Mesendoderm (in vitro differentiated cells): ENCODE measurements at regions not wholly inside any gene's neighbourhood (a gene's known extent, or its start where the extent isn't known, plus 50 kb on each side); places are given as distances from the start of the nearest gene placed in this dataset.
A peak's percentile ranks its signal among the peaks of the same experiment; 100 is the strongest.

ENCODE experiments used
- DNase-seq: peaks from one replicate; pipeline ENCODE4 v3.0.0; 2013
- H2AK5ac ChIP-seq: 2 replicates; pipeline ENCODE4 v1.6.1; 2013; ENCODE audit warnings: low read length, inconsistent platforms
- H2BK120ac ChIP-seq: 2 replicates; pipeline ENCODE4 v1.6.1; 2013; ENCODE audit warnings: low read depth, mild to moderate bottlenecking, low read length, moderate library complexity, mixed read lengths
- H2BK15ac ChIP-seq: replicated peaks from 2 replicates; pipeline ENCODE4 v1.6.1; 2013; ENCODE audit warnings: low read depth, mild to moderate bottlenecking, moderate library complexity
- H2BK5ac ChIP-seq: 2 replicates; pipeline ENCODE4 v1.6.1; 2013; ENCODE audit warnings: low read length, inconsistent platforms
- H3K18ac ChIP-seq: 2 replicates; pipeline ENCODE4 v1.6.1; 2013; ENCODE audit warnings: mild to moderate bottlenecking, low read length, mixed read lengths
- H3K23ac ChIP-seq: one replicate; pipeline ENCODE4 v1.6.1; 2013; ENCODE audit warnings: low read length
- H3K27ac ChIP-seq: 2 replicates; pipeline ENCODE4 v1.5.1; 2013; ENCODE audit warnings: low read depth, mild to moderate bottlenecking, inconsistent platforms, low read length, moderate library complexity
- H3K27me3 ChIP-seq: 2 replicates; pipeline ENCODE4 v1.6.1; 2013; ENCODE audit warnings: low read length, control low read depth, mild to moderate bottlenecking, inconsistent platforms; ENCODE audit not compliant: insufficient read depth, poor library complexity
- H3K36me3 ChIP-seq: 2 replicates; pipeline ENCODE4 v1.6.1; 2013; ENCODE audit warnings: low read length, inconsistent platforms; ENCODE audit not compliant: control insufficient read depth, insufficient read depth
- H3K4ac ChIP-seq: one replicate; pipeline ENCODE4 v1.6.1; 2013; ENCODE audit warnings: low read depth, mild to moderate bottlenecking, low read length, moderate library complexity
- H3K4me1 ChIP-seq: 2 replicates; pipeline ENCODE4 v1.6.1; 2013; ENCODE audit warnings: low read depth, low read length, inconsistent platforms; ENCODE audit not compliant: control insufficient read depth
- H3K4me2 ChIP-seq: 2 replicates; pipeline ENCODE4 v1.6.1; 2013; ENCODE audit warnings: low read length
- H3K4me3 ChIP-seq: 2 replicates; pipeline ENCODE4 v1.5.1; 2013; ENCODE audit warnings: mild to moderate bottlenecking, low read length
- H3K56ac ChIP-seq: one replicate; pipeline ENCODE4 v1.6.1; 2013; ENCODE audit warnings: low read length
- H3K79me1 ChIP-seq: 2 replicates; pipeline ENCODE4 v1.6.1; 2013; ENCODE audit warnings: low read length, inconsistent platforms
- H3K79me2 ChIP-seq: 2 replicates; pipeline ENCODE4 v1.6.1; 2013; ENCODE audit warnings: mild to moderate bottlenecking, low read length; ENCODE audit not compliant: control insufficient read depth, insufficient read depth
- H3K9ac ChIP-seq: 2 replicates; pipeline ENCODE4 v1.6.1; 2013; ENCODE audit warnings: low read length, inconsistent platforms
- H4K5ac ChIP-seq: one replicate; pipeline ENCODE4 v1.6.1; 2013; ENCODE audit warnings: low read length
- H4K8ac ChIP-seq: one replicate; pipeline ENCODE4 v1.6.1; 2013; ENCODE audit warnings: low read depth, mild to moderate bottlenecking, control low read depth, low read length, moderate library complexity
- WGBS: extraction: QIAGEN DNeasy Blood & Tissue Kit; methylation state at CpG from one replicate; pipeline ENCODE4 v1.1.7; 2013; ENCODE audit warnings: low lambda C conversion rate, missing lambda C conversion rate; ENCODE audit not compliant: insufficient coverage; ENCODE audit errors: extremely low coverage; 5-methylcytosine and 5-hydroxymethylcytosine counted together

DNA sequence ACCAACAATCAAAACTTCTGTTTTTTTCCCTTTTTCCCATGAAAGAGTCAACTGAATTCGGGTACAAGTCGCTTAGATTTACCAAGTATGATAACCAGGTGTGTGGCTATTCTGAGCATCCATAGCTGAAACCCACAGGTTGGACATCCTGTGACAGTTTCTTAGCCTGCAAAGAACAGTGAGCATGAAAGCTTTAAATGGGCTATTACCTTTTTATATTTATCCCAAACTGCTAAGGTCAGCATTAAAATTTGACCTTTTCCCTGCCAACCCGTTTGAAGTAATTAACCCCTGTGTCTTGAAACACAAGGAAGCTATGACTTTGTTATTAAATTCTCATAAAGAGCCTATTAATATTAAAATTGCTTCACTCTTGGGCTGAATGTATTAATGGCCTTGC, 1065.0 kb upstream of the RBFOX1 start:
- Histone ChIP-seq H2BK15ac (no peak overlapping the region), H3K4me2 (no peak overlapping the region), H3K36me3 (no peaks in the 10 kb centered on the region), H3K23ac (no peak overlapping the region), H2BK5ac (no peak overlapping the region), H3K4ac (no peak overlapping the region), H2BK120ac (no peak overlapping the region), H3K27ac (no peak overlapping the region), H3K4me3 (no peak overlapping the region), H3K4me1 (no peaks in the 10 kb centered on the region), H3K9ac (no peak overlapping the region), H3K27me3 (no peaks in the 10 kb centered on the region), H3K79me2 (no peaks in the 10 kb centered on the region), H4K8ac (no peak overlapping the region), H2AK5ac (no peak overlapping the region), H3K79me1 (no peaks in the 10 kb centered on the region), H3K18ac (no peak overlapping the region), H3K56ac (no peak overlapping the region), H4K5ac (no peak overlapping the region)
- WGBS, result no CpG with 5 or more reads among the region's 3 CpGs
- no peak for DNase-seq

DNA sequence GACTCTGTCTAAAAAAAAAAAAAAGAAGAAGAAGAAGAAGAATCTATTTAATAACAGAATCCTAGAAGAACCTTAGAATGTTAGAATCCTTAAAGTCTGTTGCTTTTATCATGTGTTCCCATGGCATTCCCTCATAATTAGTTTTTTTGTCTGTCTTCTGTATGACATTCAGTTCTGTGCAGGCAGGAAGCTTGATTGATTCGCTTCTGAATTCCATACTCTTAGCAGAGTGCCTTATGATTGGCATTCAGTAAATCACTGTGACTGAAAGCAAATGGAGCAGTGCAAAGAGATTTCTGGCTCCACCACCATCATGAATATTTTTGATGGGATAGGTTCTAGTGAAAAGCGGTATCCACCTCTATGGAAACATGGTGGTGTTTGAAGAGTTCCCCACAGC, 1065.9 kb upstream of the RBFOX1 start:
- no peak overlapping the region for H3K4ac ChIP-seq
- H2BK120ac ChIP-seq, result no peak overlapping the region
- H2BK5ac ChIP-seq, result no peak overlapping the region
- WGBS, result no CpG with 5 or more reads among the region's 2 CpGs
- H3K79me2 ChIP-seq, result no peaks in the 10 kb centered on the region
- H3K36me3 ChIP-seq, result no peaks in the 10 kb centered on the region
- DNase-seq, result no peak
- no peaks in the 10 kb centered on the region for H3K27me3 ChIP-seq
- H3K56ac ChIP-seq, result no peak overlapping the region
- no peak overlapping the region for H3K4me2 ChIP-seq
- no peak overlapping the region for H3K9ac ChIP-seq
- H3K4me1 ChIP-seq, result no peaks in the 10 kb centered on the region
- no peaks in the 10 kb centered on the region for H3K79me1 ChIP-seq
- no peak overlapping the region for H4K8ac ChIP-seq
- no peak overlapping the region for H2BK15ac ChIP-seq
- H2AK5ac ChIP-seq, result no peak overlapping the region
- H3K27ac ChIP-seq, result no peak overlapping the region
- no peak overlapping the region for H3K23ac ChIP-seq
- H3K4me3 ChIP-seq, result no peak overlapping the region
- H3K18ac ChIP-seq, result no peak overlapping the region
- H4K5ac ChIP-seq, result no peak overlapping the region

DNA sequence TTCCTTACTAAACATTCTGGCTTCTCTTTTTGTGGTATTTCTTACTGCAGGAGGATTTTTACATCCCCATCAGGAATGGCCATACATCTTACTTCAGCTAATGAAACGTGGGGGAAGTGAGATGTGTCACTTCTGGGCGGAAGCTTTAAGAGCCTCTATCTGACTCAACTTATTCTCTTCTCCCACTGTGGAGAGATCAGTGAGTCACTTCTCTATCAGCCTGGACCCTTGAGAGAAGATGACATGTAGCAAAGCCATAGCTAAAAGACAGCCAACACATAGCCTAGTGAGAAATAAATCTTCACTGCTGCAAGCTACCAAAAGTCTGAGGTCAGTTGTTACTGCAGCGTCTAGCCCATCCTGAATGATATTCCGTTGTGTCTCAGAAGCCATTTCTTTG, 1066.7 kb upstream of the RBFOX1 start:
- Histone ChIP-seq H3K27ac (no peak overlapping the region), H4K5ac (no peak overlapping the region), H2BK15ac (no peak overlapping the region), H2BK120ac (no peak overlapping the region), H3K18ac (no peak overlapping the region), H3K79me1 (no peaks in the 10 kb centered on the region), H3K23ac (no peak overlapping the region), H3K4me2 (no peak overlapping the region), H4K8ac (no peak overlapping the region), H3K27me3 (no peaks in the 10 kb centered on the region), H3K4ac (no peak overlapping the region), H3K9ac (no peak overlapping the region), H3K56ac (no peak overlapping the region), H3K4me1 (no peaks in the 10 kb centered on the region), H2AK5ac (no peak overlapping the region), H2BK5ac (no peak overlapping the region), H3K79me2 (no peaks in the 10 kb centered on the region), H3K4me3 (no peak overlapping the region), H3K36me3 (no peaks in the 10 kb centered on the region)
- no peak for DNase-seq
- no CpG with 5 or more reads among the region's 4 CpGs for WGBS

DNA sequence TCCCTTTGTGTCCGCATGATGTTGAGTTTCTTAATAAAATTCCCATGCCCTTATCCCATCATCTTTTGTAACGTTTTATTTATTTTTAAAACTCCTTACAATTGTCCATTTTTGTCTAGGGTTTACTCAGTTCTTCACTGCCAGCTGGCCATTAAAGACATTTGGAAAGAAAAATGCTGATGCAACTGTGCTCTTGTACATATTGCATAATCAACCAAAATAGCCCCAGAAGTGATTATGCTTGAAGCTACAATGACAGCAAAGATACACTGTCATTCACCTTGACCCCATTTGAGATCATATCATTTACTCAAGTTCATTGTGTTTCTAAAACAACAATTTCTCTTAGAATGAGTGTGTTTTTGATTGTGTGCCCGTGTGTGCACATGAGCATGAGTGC, 1074.6 kb upstream of the RBFOX1 start:
- Histone ChIP-seq H3K56ac (no peak overlapping the region), H2BK5ac (no peak overlapping the region), H3K23ac (no peak overlapping the region), H3K4me2 (no peak overlapping the region), H3K36me3 (no peaks in the 10 kb centered on the region), H3K79me1 (no peaks in the 10 kb centered on the region), H3K4me3 (no peak overlapping the region), H4K8ac (no peak overlapping the region), H3K4ac (no peak overlapping the region), H3K79me2 (no peaks in the 10 kb centered on the region), H3K27ac (no peak overlapping the region), H3K18ac (no peak overlapping the region), H3K4me1 (no peaks in the 10 kb centered on the region), H3K27me3 (no peaks in the 10 kb centered on the region), H4K5ac (no peak overlapping the region), H2BK15ac (no peak overlapping the region), H2BK120ac (no peak overlapping the region), H2AK5ac (no peak overlapping the region), H3K9ac (no peak overlapping the region)
- no CpG with 5 or more reads among the region's 3 CpGs for WGBS
- DNase-seq, result no peak

DNA sequence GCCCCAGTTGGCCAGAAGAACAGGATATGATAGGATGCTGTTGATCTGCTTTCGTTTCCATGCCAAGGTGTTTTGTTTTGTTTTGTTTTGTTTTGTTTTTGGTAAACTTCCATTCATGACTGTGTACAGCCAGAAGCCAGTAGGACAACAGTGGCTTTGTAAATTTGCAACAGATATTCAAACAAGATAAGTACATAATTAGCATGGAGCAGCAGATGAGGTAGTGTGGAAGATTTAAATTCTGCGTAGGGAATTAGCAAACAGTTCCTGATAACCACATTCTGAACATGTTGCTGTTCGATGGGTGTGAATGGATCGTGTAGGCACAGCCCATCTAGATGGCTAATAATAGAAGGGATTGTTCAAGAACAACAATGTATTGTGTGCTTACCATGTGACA, 1080.1 kb upstream of the RBFOX1 start:
- H3K27me3 ChIP-seq, result no peaks in the 10 kb centered on the region
- H3K4ac ChIP-seq, result no peak overlapping the region
- H3K4me1 ChIP-seq, result peaks cover 3% of the 10 kb centered on the region
- H3K79me2 ChIP-seq, result no peaks in the 10 kb centered on the region
- no peak overlapping the region for H4K8ac ChIP-seq
- H3K9ac ChIP-seq, result no peak overlapping the region
- no peak overlapping the region for H3K4me3 ChIP-seq
- H3K18ac ChIP-seq, result no peak overlapping the region
- H3K27ac ChIP-seq, result no peak overlapping the region
- H3K79me1 ChIP-seq, result no peaks in the 10 kb centered on the region
- H3K4me2 ChIP-seq, result no peak overlapping the region
- H2BK15ac ChIP-seq, result no peak overlapping the region
- H2AK5ac ChIP-seq, result no peak overlapping the region
- no CpG with 5 or more reads among the region's 4 CpGs for WGBS
- no peak overlapping the region for H3K56ac ChIP-seq
- no peak overlapping the region for H3K23ac ChIP-seq
- H2BK5ac ChIP-seq, result no peak overlapping the region
- no peaks in the 10 kb centered on the region for H3K36me3 ChIP-seq
- no peak overlapping the region for H2BK120ac ChIP-seq
- H4K5ac ChIP-seq, result no peak overlapping the region
- peak; percentile 52 for DNase-seq

DNA sequence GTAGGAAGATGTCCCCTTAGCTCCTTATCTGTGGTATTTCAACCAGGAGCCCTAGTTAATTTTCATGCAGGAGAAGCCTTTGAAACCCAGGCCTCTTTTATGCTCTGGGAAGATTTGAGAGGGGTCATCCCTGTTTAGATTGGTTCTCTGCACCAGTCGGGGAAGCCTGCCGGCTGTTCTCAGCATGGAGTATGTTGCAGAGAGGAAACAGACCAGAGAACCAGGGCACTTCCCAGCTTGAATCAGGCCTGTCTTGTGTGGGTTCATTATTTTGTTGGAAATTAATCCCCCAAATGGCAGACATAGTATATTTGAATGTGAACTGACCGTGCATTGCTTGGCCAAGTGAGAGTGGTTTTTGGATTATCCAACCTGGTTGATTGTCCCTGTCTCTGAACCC, 1082.1 kb upstream of the RBFOX1 start:
- H2BK15ac ChIP-seq, result no peak overlapping the region
- WGBS, result no CpG with 5 or more reads among the region's 3 CpGs
- H3K36me3 ChIP-seq, result no peaks in the 10 kb centered on the region
- no peak overlapping the region for H3K18ac ChIP-seq
- H2AK5ac ChIP-seq, result no peak overlapping the region
- H3K27ac ChIP-seq, result no peak overlapping the region
- no peak overlapping the region for H3K4me2 ChIP-seq
- no peak overlapping the region for H3K9ac ChIP-seq
- no peak overlapping the region for H3K4me3 ChIP-seq
- no peak overlapping the region for H3K56ac ChIP-seq
- H3K4ac ChIP-seq, result no peak overlapping the region
- no peaks in the 10 kb centered on the region for H3K27me3 ChIP-seq
- H2BK5ac ChIP-seq, result no peak overlapping the region
- no peaks in the 10 kb centered on the region for H3K79me1 ChIP-seq
- H3K23ac ChIP-seq, result no peak overlapping the region
- H3K4me1 ChIP-seq, result peaks cover 3% of the 10 kb centered on the region
- H4K5ac ChIP-seq, result no peak overlapping the region
- no peak overlapping the region for H4K8ac ChIP-seq
- no peaks in the 10 kb centered on the region for H3K79me2 ChIP-seq
- H2BK120ac ChIP-seq, result no peak overlapping the region
- DNase-seq, result peak; percentile 78
